OCI-LY3 (cell line): ENCODE measurements at regions not wholly inside any gene's neighbourhood (a gene's known extent, or its start where the extent isn't known, plus 50 kb on each side); places are given as distances from the start of the nearest gene placed in this dataset.

ENCODE experiments used
- H2AFZ ChIP-seq: fragments of 200-600, 300-600 bp; shearing (Covaris generic); 2 replicates; pipeline ENCODE4 v1.6.0; 2014; ENCODE audit warnings: antibody characterized with exemption, low read depth, low read length
- H3K27ac ChIP-seq: fragments of 200-600, 300-600 bp; sonication (generic); 2 replicates; pipeline ENCODE4 v1.5.1; 2014; ENCODE audit warnings: mild to moderate bottlenecking, low read length, moderate library complexity, mixed read lengths
- H3K27me3 ChIP-seq: fragments of 200-600, 300-600 bp; sonication (generic); 2 replicates; pipeline ENCODE4 v1.6.1; 2014; ENCODE audit warnings: low read depth, low read length, mixed read lengths
- H3K36me3 ChIP-seq: fragments of 200-600, 300-600 bp; sonication (generic); replicated peaks from 2 replicates; pipeline ENCODE3; 2014; ENCODE audit warnings: low read depth, low read length, mixed read lengths
- H3K4me1 ChIP-seq: fragments of 300-600, 200-600 bp; sonication (generic); 2 replicates; pipeline ENCODE4 v1.6.1; 2014; ENCODE audit warnings: low read length, mixed read lengths
- H3K4me2 ChIP-seq: fragments of 200-600, 300-600 bp; sonication (generic); 2 replicates; pipeline ENCODE4 v1.6.1; 2014; ENCODE audit warnings: low read length, mixed read lengths
- H3K4me3 ChIP-seq: fragments of 300-600, 200-600 bp; sonication (generic); 2 replicates; pipeline ENCODE4 v1.5.1; 2014; ENCODE audit warnings: antibody characterized with exemption, mild to moderate bottlenecking, low read length, moderate library complexity
- H3K79me2 ChIP-seq: fragments of 300-600, 200-600 bp; shearing (Covaris generic); 2 replicates; pipeline ENCODE4 v1.6.1; 2014; ENCODE audit warnings: mild to moderate bottlenecking, low read length, mixed read lengths
- H3K9ac ChIP-seq: fragments of 300-600, 200-600 bp; shearing (Covaris generic); 2 replicates; pipeline ENCODE4 v1.6.0; 2014; ENCODE audit warnings: mild to moderate bottlenecking, low read length, moderate library complexity
- H3K9me3 ChIP-seq: fragments of 200-600, 300-600 bp; shearing (Covaris generic); 2 replicates; pipeline ENCODE4 v1.6.1; 2014; ENCODE audit warnings: low read length, mixed read lengths; ENCODE audit not compliant: insufficient read depth
- H4K20me1 ChIP-seq: fragments of 200-600, 300-600 bp; sonication (generic); 2 replicates; pipeline ENCODE4 v1.6.1; 2016; ENCODE audit warnings: low read length, mixed read lengths; ENCODE audit not compliant: insufficient read depth
- CTCF ChIP-seq: fragments of 200-600, 300-600 bp; sonication (generic); IDR thresholded peaks from 2 replicates; pipeline ENCODE4 v1.5.1; 2014; ENCODE audit warnings: antibody characterized with exemption, low read length, low read depth
- EZH2phosphoT487 ChIP-seq: fragments of 200-600 bp; shearing (Covaris generic); IDR thresholded peaks from 2 replicates; pipeline ENCODE4 v1.6.1; 2018; ENCODE audit warnings: antibody characterized with exemption, mixed run types, low read depth

- Histone ChIP-seq H3K9me3 (no peaks in the 10 kb centered on the region), H3K4me2 (no peak overlapping the region), H3K27ac (no peak overlapping the region), H4K20me1 (no peaks in the 10 kb centered on the region), H2AFZ (no peak overlapping the region), H3K4me1 (no peaks in the 10 kb centered on the region), H3K79me2 (no peaks in the 10 kb centered on the region), H3K27me3 (peaks cover 13% of the 10 kb centered on the region), H3K4me3 (no peak overlapping the region), H3K9ac (no peak overlapping the region), H3K36me3 (no peaks in the 10 kb centered on the region)
- TF ChIP-seq EZH2phosphoT487 (no peak), CTCF (no peak)
Measured at GRCh38 chr3:134704133-134704532, 53.3 kb upstream of the KY start.

DNA sequence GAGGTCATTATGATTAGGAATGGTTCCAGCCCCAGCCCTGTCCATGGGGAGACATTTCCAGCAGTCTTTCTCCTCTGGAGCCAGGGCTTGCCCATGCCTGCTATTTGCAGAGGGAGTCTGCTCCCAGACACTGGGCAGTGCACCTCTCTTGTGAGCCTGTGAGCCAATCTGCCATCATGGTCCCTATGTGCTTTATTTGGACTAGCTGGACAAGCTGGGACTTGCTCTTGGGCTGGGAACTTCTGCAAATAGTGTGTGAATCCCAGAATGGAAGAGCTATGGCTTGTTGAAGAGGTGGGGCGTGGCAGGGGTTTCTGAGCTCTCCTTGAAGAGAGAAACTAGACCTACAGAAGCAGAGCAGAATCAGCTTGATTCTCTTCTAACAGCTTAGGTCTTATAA lies 53.7 kb upstream of the KY start:
- no peak overlapping the region for H3K27ac ChIP-seq
- no peak overlapping the region for H3K4me2 ChIP-seq
- no peaks in the 10 kb centered on the region for H3K9me3 ChIP-seq
- H3K4me1 ChIP-seq = no peaks in the 10 kb centered on the region
- no peak overlapping the region for H3K9ac ChIP-seq
- no peak for TF ChIP-seq CTCF
- no peak for TF ChIP-seq EZH2phosphoT487
- H3K36me3 ChIP-seq = no peaks in the 10 kb centered on the region
- H2AFZ ChIP-seq = no peak overlapping the region
- no peaks in the 10 kb centered on the region for H3K79me2 ChIP-seq
- peaks cover 11% of the 10 kb centered on the region for H3K27me3 ChIP-seq
- H4K20me1 ChIP-seq = no peaks in the 10 kb centered on the region
- no peak overlapping the region for H3K4me3 ChIP-seq

DNA sequence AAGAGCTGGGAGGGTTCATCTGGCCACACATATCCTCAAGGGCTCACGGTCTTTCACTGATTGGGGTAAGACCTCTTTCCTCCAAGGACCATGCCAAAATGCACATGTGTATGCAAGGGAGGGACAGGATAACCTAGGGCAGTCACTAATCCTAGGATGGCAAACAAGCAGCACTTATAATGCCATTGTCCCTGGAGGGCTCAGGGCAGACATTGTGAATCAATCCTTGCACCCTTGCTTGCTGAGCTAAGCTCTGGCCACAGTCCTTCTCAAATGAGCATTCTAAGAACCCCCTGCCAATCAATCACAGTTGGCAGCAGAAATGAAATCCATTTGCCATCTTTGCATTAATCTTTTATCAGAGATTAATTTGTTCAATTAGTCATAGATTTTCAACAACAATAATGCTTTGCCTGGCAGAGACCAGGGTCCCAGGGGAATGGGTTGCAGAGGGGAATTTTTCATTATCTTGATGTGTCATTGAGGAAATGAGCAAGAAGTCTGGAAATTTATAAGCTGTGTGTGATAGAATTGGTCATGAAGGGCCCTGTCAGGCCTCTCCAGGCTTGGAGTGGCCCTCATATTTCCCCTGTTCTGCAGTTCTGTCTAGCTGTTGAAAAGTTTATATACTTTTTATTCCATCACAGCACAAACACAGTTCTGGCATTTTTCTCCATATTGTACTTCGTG lies 57.2 kb upstream of the KY start:
- no peaks in the 10 kb centered on the region for H3K27me3 ChIP-seq
- no peaks in the 10 kb centered on the region for H3K4me1 ChIP-seq
- H2AFZ ChIP-seq = no peak overlapping the region
- H3K27ac ChIP-seq = no peak overlapping the region
- no peaks in the 10 kb centered on the region for H3K36me3 ChIP-seq
- no peaks in the 10 kb centered on the region for H3K79me2 ChIP-seq
- H4K20me1 ChIP-seq = no peaks in the 10 kb centered on the region
- H3K4me2 ChIP-seq = no peak overlapping the region
- no peak overlapping the region for H3K9ac ChIP-seq
- H3K4me3 ChIP-seq = no peak overlapping the region
- no peaks in the 10 kb centered on the region for H3K9me3 ChIP-seq
- no peak for TF ChIP-seq EZH2phosphoT487
- no peak for TF ChIP-seq CTCF

GRCh38 chr3:134708671-134709070 lies 57.8 kb upstream of the KY start:
- Histone ChIP-seq H3K27ac (no peak overlapping the region), H2AFZ (no peak overlapping the region), H3K9me3 (no peaks in the 10 kb centered on the region), H4K20me1 (no peaks in the 10 kb centered on the region), H3K9ac (no peak overlapping the region), H3K4me3 (no peak overlapping the region), H3K79me2 (no peaks in the 10 kb centered on the region), H3K4me2 (no peak overlapping the region), H3K27me3 (no peaks in the 10 kb centered on the region), H3K4me1 (peaks cover 4% of the 10 kb centered on the region), H3K36me3 (no peaks in the 10 kb centered on the region)
- TF ChIP-seq EZH2phosphoT487 = no peak
- TF ChIP-seq CTCF = no peak
